ENCODE measurements at regions not wholly inside any gene's neighbourhood (a gene's known extent, or its start where the extent isn't known, plus 50 kb on each side); places are given as distances from the start of the nearest gene placed in this dataset.

DNA sequence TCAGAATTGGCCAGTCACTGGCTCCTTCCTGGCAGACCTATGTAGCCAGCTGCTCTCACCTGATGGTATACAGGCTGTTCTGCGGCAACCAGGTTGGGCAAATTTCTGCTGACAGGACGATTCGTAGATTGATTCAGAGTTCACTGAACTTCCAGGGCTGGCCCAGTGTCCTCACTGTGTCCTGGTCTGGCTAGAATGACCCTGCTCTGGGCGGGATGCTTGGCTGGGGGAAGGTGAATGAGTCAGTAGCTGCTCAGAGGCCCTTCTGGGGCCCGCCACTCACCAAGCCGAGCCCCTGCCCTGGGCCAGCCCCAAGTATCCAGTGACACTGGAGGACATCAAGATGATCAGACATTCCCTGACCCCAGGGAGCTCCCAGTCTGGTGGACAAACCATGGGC lies 62.9 kb upstream of the WNT11 start:
- dilution Hi-C loops (cut with MboI; ENCODE audit: extremely low pct_ligation_motif_present, low sequenced_read_pairs), result no loop called here
- no TSS peak for BruUV-seq (replicated peaks)

More for the DNA sequence above, 62.9 kb upstream of the WNT11 start:
- H3K27me3 ChIP-seq (ENCODE audit: control insufficient read depth in 2 of 2, insufficient read depth in 2 of 2, low read length in 2 of 2), result peaks cover 0 to 2% of the 10 kb centered on the region in 2 experiments
- intact Hi-C loops (cut with micrococcal nuclease), result no loop called here
- POLR2A ChIA-PET, result no interaction called here
- H4K20me1 ChIP-seq (replicated peaks; ENCODE audit: control insufficient read depth, extremely low read depth, insufficient read depth, low read length), result no peaks in the 10 kb centered on the region
- H3K9ac ChIP-seq (replicated peaks; ENCODE audit: extremely low read depth, insufficient read depth, low read length), result no peak overlapping the region
- DNase-seq (ENCODE audit: low read depth, low spot score) (no peak), FAIRE-seq (no peak)
- CTCF ChIA-PET, result interaction anchor here (1.3 kb wide), 1 partner anchor 61 kb away, joined by 3 read pairs; no protein-coding TSS in a partner anchor
- TF ChIP-seq, protein P1, sequence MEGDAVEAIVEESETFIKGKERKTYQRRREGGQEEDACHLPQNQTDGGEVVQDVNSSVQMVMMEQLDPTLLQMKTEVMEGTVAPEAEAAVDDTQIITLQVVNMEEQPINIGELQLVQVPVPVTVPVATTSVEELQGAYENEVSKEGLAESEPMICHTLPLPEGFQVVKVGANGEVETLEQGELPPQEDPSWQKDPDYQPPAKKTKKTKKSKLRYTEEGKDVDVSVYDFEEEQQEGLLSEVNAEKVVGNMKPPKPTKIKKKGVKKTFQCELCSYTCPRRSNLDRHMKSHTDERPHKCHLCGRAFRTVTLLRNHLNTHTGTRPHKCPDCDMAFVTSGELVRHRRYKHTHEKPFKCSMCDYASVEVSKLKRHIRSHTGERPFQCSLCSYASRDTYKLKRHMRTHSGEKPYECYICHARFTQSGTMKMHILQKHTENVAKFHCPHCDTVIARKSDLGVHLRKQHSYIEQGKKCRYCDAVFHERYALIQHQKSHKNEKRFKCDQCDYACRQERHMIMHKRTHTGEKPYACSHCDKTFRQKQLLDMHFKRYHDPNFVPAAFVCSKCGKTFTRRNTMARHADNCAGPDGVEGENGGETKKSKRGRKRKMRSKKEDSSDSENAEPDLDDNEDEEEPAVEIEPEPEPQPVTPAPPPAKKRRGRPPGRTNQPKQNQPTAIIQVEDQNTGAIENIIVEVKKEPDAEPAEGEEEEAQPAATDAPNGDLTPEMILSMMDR (IDR thresholded peaks at IDR 0.05; ENCODE audit: extremely low read depth in 1 of 2, insufficient read depth in 1 of 2, low read depth in 1 of 2, low read length in 2 of 2), result no peak
- TF ChIP-seq MYC (IDR thresholded peaks at IDR 0.05; ENCODE audit: low read depth, low read length) (no peak), EZH2 (IDR thresholded peaks at IDR 0.05; ENCODE audit: borderline replicate concordance, low read depth, low read length, severe bottlenecking) (no peak), JUN (IDR thresholded peaks at IDR 0.05; ENCODE audit: borderline replicate concordance, insufficient read depth, insufficient read length, low read depth) (no peak), FOS (IDR thresholded peaks at IDR 0.05; ENCODE audit: borderline replicate concordance, insufficient read depth, low read length) (no peak), POLR2A (IDR thresholded peaks at IDR 0.05; ENCODE audit: low read depth, low read length) (no peak), POLR2AphosphoS5 (IDR thresholded peaks at IDR 0.05; ENCODE audit: insufficient read depth, low read depth, low read length) (no peak), GATA2 (IDR thresholded peaks at IDR 0.05; ENCODE audit: insufficient read depth, insufficient read length, low read depth, low read length) (no peak)
- TF ChIP-seq, protein P2, sequence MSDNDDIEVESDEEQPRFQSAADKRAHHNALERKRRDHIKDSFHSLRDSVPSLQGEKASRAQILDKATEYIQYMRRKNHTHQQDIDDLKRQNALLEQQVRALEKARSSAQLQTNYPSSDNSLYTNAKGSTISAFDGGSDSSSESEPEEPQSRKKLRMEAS (IDR thresholded peaks at IDR 0.05; ENCODE audit: insufficient read depth, insufficient read length), result no peak
- no peaks in the 10 kb centered on the region for H3K36me3 ChIP-seq (ENCODE audit: control insufficient read depth in 2 of 2, extremely low read depth in 1 of 2, insufficient read depth in 2 of 2, low read length in 2 of 2)
- H3K4me3 ChIP-seq (replicated peaks in 1 of 3; ENCODE audit: insufficient read depth in 1 of 3, low read depth in 1 of 3, low read length in 3 of 3), result no peak overlapping the region
- no peaks in the 10 kb centered on the region for H3K9me3 ChIP-seq (replicated peaks; ENCODE audit: control insufficient read depth, insufficient read depth, low read length)
- H3K4me1 ChIP-seq (ENCODE audit: control insufficient read depth, extremely low read depth, insufficient read depth, low read length), result no peaks in the 10 kb centered on the region
- no peak overlapping the region for H3K4me2 ChIP-seq (ENCODE audit: insufficient read depth, low read length)
- H3K9me1 ChIP-seq (replicated peaks; ENCODE audit: control insufficient read depth, extremely low read depth, insufficient read depth, low read length), result no peaks in the 10 kb centered on the region
- no peak overlapping the region for H2AFZ ChIP-seq (ENCODE audit: low read depth, low read length)
- no peaks in the 10 kb centered on the region for H3K79me2 ChIP-seq (ENCODE audit: control insufficient read depth, insufficient read depth, low read length)
- H3K27ac ChIP-seq (ENCODE audit: insufficient read depth, low read depth, low read length), result no peak overlapping the region
